ENCODE measurements at regions not wholly inside any gene's neighbourhood (a gene's known extent, or its start where the extent isn't known, plus 50 kb on each side); places are given as distances from the start of the nearest gene placed in this dataset.

- intact Hi-C loops (cut with micrococcal nuclease), result no loop called here
- no peak overlapping the region for H2AK5ac ChIP-seq (ENCODE audit: low read depth, low read length)
- no peak overlapping the region for H3K9ac ChIP-seq (ENCODE audit: low read depth, low read length)
- dilution Hi-C loops (cut with HindIII; ENCODE audit: low sequenced_read_pairs, unreplicated experiment), result no loop called here
- H2AFZ ChIP-seq (replicated peaks; ENCODE audit: low read length, poor library complexity), result no peak overlapping the region
- in situ Hi-C loops (cut with MboI; ENCODE audit: low sequenced_read_pairs), result no loop called here
- H3K9me1 ChIP-seq (ENCODE audit: insufficient read depth, low read length), result no peaks in the 10 kb centered on the region
- H3K14ac ChIP-seq (replicated peaks; ENCODE audit: low read depth, low read length), result no peak overlapping the region
- no peak overlapping the region for H3K27ac ChIP-seq (ENCODE audit: insufficient read depth, low read length)
- no peak overlapping the region for H3K18ac ChIP-seq (ENCODE audit: low read depth, low read length)
- H4K5ac ChIP-seq (ENCODE audit: low read depth, low read length), result no peak overlapping the region
- no CpG with 5 or more reads among the region's 2 CpGs for WGBS, 2 experiments (ENCODE audit: extremely low coverage in 2 of 2, insufficient read length in 1 of 2)
- H4K8ac ChIP-seq (ENCODE audit: low read depth in 2 of 2, low read length in 2 of 2), result no peak overlapping the region
- H3K23ac ChIP-seq (ENCODE audit: low read depth, low read length), result no peak overlapping the region
- no TSS peak for BruUV-seq (replicated peaks)
- CTCF ChIA-PET, result no interaction called here
- no peak overlapping the region for H3K56ac ChIP-seq (ENCODE audit: extremely low read depth, insufficient read depth, low read length)
- no peak overlapping the region for H4K91ac ChIP-seq (ENCODE audit: insufficient read depth, low read depth, low read length)
- TF ChIP-seq ELK1 (IDR thresholded peaks at IDR 0.05; ENCODE audit: borderline replicate concordance, low read depth, low read length), result no peak
- no peak for TF ChIP-seq BHLHE40 (IDR thresholded peaks at IDR 0.05; ENCODE audit: low read depth, low read length)
- TF ChIP-seq CEBPB (IDR thresholded peaks at IDR 0.05; ENCODE audit: low read depth, low read length), result no peak
- no peak for TF ChIP-seq MAFK (IDR thresholded peaks at IDR 0.05; ENCODE audit: low read depth, low read length)
- no peak for TF ChIP-seq RFX5 (IDR thresholded peaks at IDR 0.05; ENCODE audit: low read depth, low read length)
- no peak for TF ChIP-seq SMC3 (IDR thresholded peaks at IDR 0.05; ENCODE audit: low read depth, low read length)
- no peak for TF ChIP-seq USF2 (IDR thresholded peaks at IDR 0.05; ENCODE audit: low read depth, low read length)
- no peak for TF ChIP-seq RAD21 (IDR thresholded peaks at IDR 0.05; ENCODE audit: low read length)
- no peak for TF ChIP-seq NFE2L2 (IDR thresholded peaks at IDR 0.05; ENCODE audit: low read depth, low read length)
- no peak for TF ChIP-seq FOS (IDR thresholded peaks at IDR 0.05; ENCODE audit: low read depth, low read length)
- no peak for TF ChIP-seq CHD1 (IDR thresholded peaks at IDR 0.05; ENCODE audit: low read depth, low read length)
- no peak for TF ChIP-seq POLR2A (IDR thresholded peaks at IDR 0.05; ENCODE audit: low read depth, low read length)
- no peak for TF ChIP-seq RCOR1 (IDR thresholded peaks at IDR 0.05; ENCODE audit: insufficient replicate concordance, low read length)
- DNase-seq (no peak), ATAC-seq (ENCODE audit: low read depth) (no peak)
- H3K79me1 ChIP-seq (ENCODE audit: low read depth in 1 of 2, low read length in 2 of 2), result no peaks in the 10 kb centered on the region
- H2AK9ac ChIP-seq (replicated peaks; ENCODE audit: low read depth, low read length, poor library complexity), result no peak overlapping the region
- H2BK120ac ChIP-seq (ENCODE audit: low read depth, low read length), result no peak overlapping the region
- H3K4ac ChIP-seq (ENCODE audit: low read depth, low read length), result no peak overlapping the region
- H3K36me3 ChIP-seq (ENCODE audit: control insufficient read depth, insufficient read depth, low read length), result no peaks in the 10 kb centered on the region
- POLR2A ChIA-PET (ENCODE audit: unreplicated experiment), result no interaction called here
- H3K27me3 ChIP-seq (ENCODE audit: control insufficient read depth, insufficient read depth, low read length), result no peaks in the 10 kb centered on the region
- H2BK5ac ChIP-seq (ENCODE audit: low read depth, low read length, poor library complexity, severe bottlenecking), result no peak overlapping the region
- H3K4me2 ChIP-seq (ENCODE audit: low read depth, low read length), result no peak overlapping the region
- H2BK15ac ChIP-seq (ENCODE audit: low read depth, low read length), result no peak overlapping the region
- H3K4me1 ChIP-seq (ENCODE audit: control insufficient read depth, insufficient read depth, low read length), result no peaks in the 10 kb centered on the region
- no peaks in the 10 kb centered on the region for H3K9me3 ChIP-seq (ENCODE audit: control insufficient read depth, insufficient read depth, low read length)
- no peak overlapping the region for H2BK20ac ChIP-seq (ENCODE audit: low read depth, low read length)
- H3K4me3 ChIP-seq (ENCODE audit: insufficient read depth, low read depth, low read length), result no peak overlapping the region
- no peaks in the 10 kb centered on the region for H4K20me1 ChIP-seq (ENCODE audit: insufficient read depth, low read length)
Observed at GRCh38 chr12:78446555-78446954, 418.0 kb upstream of the SYT1 start.
